ENCODE measurements at regions not wholly inside any gene's neighbourhood (a gene's known extent, or its start where the extent isn't known, plus 50 kb on each side); places are given as distances from the start of the nearest gene placed in this dataset.

DNA sequence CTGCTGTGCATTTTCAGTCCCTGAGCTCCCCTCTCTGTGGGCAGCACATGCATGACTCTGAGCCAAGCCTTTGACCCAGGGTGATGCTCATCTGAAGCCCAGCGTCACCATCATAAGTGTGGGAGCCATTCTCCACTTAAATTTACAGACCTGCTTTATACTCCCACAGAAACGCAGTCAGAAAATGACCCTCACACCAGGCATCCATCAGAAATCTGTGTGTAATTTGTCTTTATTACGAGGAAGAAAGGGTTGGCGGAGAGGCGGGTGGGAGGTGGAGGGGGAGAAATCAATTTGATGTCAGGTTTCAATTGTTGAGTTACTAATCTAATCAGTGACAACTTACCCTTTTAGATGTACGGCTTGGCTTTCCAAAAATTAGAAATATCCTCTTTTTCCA is 353.6 kb downstream of the MAFB start:
- H3K36me3 ChIP-seq (ENCODE audit: control insufficient read depth in 1 of 2, insufficient read depth in 2 of 2, low read length in 1 of 2) = no peaks in the 10 kb centered on the region
- H3K4me1 ChIP-seq (ENCODE audit: control insufficient read depth in 1 of 2, insufficient read depth in 2 of 2, low read length in 2 of 2) = no peaks in the 10 kb centered on the region
- H3K27me3 ChIP-seq (ENCODE audit: control insufficient read depth in 1 of 2, insufficient read depth in 2 of 2, low read length in 1 of 2) = no peaks in the 10 kb centered on the region
- 93% methylated on average over 6 of the region's 6 CpGs for WGBS, 2 donors
- no peak for DNase-seq
- no peak for ATAC-seq (ENCODE audit: low FRiP score)
- no peak overlapping the region for H3K27ac ChIP-seq (ENCODE audit: low read depth in 1 of 2, low read length in 2 of 2)
- intact Hi-C loops (cut with DNase I) = no loop called here
- no peaks in the 10 kb centered on the region for H3K9me3 ChIP-seq (ENCODE audit: control insufficient read depth, low read length)
- H3K4me3 ChIP-seq (ENCODE audit: low read length in 2 of 2) = no peak overlapping the region

DNA sequence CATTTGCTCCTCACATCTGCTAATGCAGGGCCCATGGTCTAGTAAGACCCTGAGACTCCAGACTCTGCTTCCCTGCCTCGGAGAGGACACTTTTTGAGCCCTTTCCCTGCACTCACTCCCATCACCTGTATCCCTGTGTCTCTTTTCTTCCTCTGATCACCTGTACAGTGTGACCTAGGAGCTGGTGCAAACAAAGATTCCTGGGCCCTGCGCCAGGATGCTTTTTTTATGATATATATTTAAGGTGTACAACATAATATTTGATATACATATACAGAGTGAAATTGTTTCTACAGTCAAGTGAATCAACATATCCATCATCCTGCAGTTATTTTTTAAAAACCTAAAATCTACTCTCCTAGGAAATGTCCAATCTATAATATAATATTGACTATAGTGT is 355.4 kb downstream of the MAFB start:
- no peaks in the 10 kb centered on the region for H3K4me1 ChIP-seq (ENCODE audit: control insufficient read depth in 1 of 2, insufficient read depth in 2 of 2, low read length in 2 of 2)
- ATAC-seq (ENCODE audit: low FRiP score) (no peak), DNase-seq (no peak)
- no peaks in the 10 kb centered on the region for H3K36me3 ChIP-seq (ENCODE audit: control insufficient read depth in 1 of 2, insufficient read depth in 2 of 2, low read length in 1 of 2)
- H3K27ac ChIP-seq (ENCODE audit: low read depth in 1 of 2, low read length in 2 of 2) = no peak overlapping the region
- no peaks in the 10 kb centered on the region for H3K9me3 ChIP-seq (ENCODE audit: control insufficient read depth, low read length)
- no peak overlapping the region for H3K4me3 ChIP-seq (ENCODE audit: low read length in 2 of 2)
- no peaks in the 10 kb centered on the region for H3K27me3 ChIP-seq (ENCODE audit: control insufficient read depth in 1 of 2, insufficient read depth in 2 of 2, low read length in 1 of 2)
- intact Hi-C loops (cut with DNase I) = no loop called here
- WGBS, 2 donors = 95% methylated on average over 2 of the region's 2 CpGs

DNA sequence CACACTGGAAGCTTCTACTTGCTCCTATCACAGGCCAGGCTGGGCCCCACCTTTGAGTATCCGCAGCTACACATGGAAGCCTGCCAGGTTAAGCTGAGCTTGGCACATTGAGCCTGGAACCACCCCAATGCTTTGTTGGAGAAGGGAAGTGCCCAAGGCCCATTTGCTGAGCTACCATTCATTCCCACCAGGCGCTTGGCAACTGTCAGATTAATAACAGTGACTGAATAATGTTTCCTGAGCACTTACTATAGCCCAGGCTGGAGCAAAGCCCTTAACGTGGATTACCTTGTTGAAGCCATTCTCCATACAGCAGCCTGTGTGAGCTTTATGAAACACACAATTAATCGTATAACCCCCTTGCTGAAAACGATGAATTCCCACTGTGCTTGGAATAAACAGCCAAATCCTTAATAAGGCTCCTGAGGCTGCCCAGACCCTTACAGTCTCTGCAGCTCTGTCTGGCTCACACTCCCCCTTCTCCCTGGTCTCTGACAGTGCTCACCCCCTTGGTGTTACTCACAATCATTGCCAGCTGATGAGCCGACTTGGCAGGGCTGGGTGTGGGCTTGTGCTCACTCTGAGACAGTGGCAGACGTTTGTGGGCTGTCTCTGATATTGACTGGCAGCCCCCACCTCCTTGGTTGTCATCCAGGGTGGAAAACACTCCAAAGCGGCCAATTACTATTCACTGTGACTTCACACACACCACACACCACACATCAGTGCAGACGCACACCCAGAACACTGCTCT is 357.1 kb downstream of the MAFB start:
- Histone ChIP-seq H3K36me3 (ENCODE audit: control insufficient read depth in 1 of 2, insufficient read depth in 2 of 2, low read length in 1 of 2) (no peaks in the 10 kb centered on the region), H3K9me3 (ENCODE audit: control insufficient read depth, low read length) (no peaks in the 10 kb centered on the region), H3K27ac (ENCODE audit: low read depth in 1 of 2, low read length in 2 of 2) (no peak overlapping the region), H3K4me3 (ENCODE audit: low read length in 2 of 2) (no peak overlapping the region), H3K4me1 (ENCODE audit: control insufficient read depth in 1 of 2, insufficient read depth in 2 of 2, low read length in 2 of 2) (no peaks in the 10 kb centered on the region), H3K27me3 (ENCODE audit: control insufficient read depth in 1 of 2, insufficient read depth in 2 of 2, low read length in 1 of 2) (no peaks in the 10 kb centered on the region)
- peak; percentile 34 for ATAC-seq (ENCODE audit: low FRiP score)
- intact Hi-C loops (cut with DNase I) = no loop called here
- DNase-seq = no peak
- whole genome bisulfite sequencing, 2 donors = 50 to 58% methylated on average over 9 of the region's 9 CpGs

DNA sequence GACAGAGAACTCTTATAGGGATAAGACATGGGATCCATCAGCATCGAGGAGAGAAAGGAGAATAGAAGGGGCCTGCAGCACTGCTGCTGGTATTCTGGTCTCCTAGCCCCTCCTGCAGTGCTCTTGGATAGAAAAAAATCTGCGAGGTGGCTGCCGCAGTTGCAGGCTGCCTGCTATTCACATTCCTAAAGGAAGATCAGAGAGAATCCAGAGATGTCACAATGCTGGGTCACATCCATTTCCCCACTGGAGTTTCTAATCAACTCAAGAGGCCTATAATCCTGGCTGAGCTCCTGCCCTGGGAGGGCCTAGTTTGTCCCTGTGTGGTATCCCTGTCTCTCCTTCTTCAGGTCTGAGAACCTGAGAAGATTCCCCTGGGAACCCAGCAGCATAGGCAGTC is 357.8 kb downstream of the MAFB start:
- DNase-seq (no peak), ATAC-seq (ENCODE audit: low FRiP score) (no peak)
- no peaks in the 10 kb centered on the region for H3K4me1 ChIP-seq (ENCODE audit: control insufficient read depth in 1 of 2, insufficient read depth in 2 of 2, low read length in 2 of 2)
- H3K4me3 ChIP-seq (ENCODE audit: low read length in 2 of 2) = no peak overlapping the region
- H3K27me3 ChIP-seq (ENCODE audit: control insufficient read depth in 1 of 2, insufficient read depth in 2 of 2, low read length in 1 of 2) = no peaks in the 10 kb centered on the region
- no peaks in the 10 kb centered on the region for H3K9me3 ChIP-seq (ENCODE audit: control insufficient read depth, low read length)
- intact Hi-C loops (cut with DNase I) = no loop called here
- H3K36me3 ChIP-seq (ENCODE audit: control insufficient read depth in 1 of 2, insufficient read depth in 2 of 2, low read length in 1 of 2) = no peaks in the 10 kb centered on the region
- 96 to 100% methylated on average over 3 of the region's 3 CpGs for WGBS, 2 donors
- no peak overlapping the region for H3K27ac ChIP-seq (ENCODE audit: low read depth in 1 of 2, low read length in 2 of 2)

DNA sequence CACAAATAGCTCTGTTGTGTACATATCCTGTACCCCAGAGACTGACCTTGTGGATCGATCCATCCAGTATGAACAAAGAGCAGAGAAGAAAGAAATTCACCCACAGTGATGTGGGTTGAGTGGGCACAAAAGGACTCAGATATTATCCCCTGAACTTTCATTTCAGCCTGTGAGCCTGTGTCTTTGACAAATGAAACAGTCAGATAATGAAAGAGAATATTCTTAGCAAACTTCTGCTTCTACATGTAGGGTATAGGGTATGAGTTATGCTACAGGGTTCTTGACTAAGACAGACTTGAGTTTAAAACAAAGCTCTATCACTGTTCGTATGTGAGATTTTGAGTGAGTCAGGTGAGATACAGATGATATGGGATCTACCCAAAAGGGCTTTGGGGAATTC is 359.7 kb downstream of the MAFB start:
- no peak for DNase-seq
- Histone ChIP-seq H3K9me3 (ENCODE audit: control insufficient read depth, low read length) (no peaks in the 10 kb centered on the region), H3K36me3 (ENCODE audit: control insufficient read depth in 1 of 2, insufficient read depth in 2 of 2, low read length in 1 of 2) (no peaks in the 10 kb centered on the region), H3K27me3 (ENCODE audit: control insufficient read depth in 1 of 2, insufficient read depth in 2 of 2, low read length in 1 of 2) (no peaks in the 10 kb centered on the region), H3K27ac (ENCODE audit: low read depth in 1 of 2, low read length in 2 of 2) (no peak overlapping the region), H3K4me1 (ENCODE audit: control insufficient read depth in 1 of 2, insufficient read depth in 2 of 2, low read length in 2 of 2) (no peaks in the 10 kb centered on the region), H3K4me3 (ENCODE audit: low read length in 2 of 2) (no peak overlapping the region)
- WGBS, 2 donors = 86 to 93% methylated on average over 2 of the region's 2 CpGs
- intact Hi-C loops (cut with DNase I) = no loop called here
- ATAC-seq (ENCODE audit: low FRiP score) = no peak

DNA sequence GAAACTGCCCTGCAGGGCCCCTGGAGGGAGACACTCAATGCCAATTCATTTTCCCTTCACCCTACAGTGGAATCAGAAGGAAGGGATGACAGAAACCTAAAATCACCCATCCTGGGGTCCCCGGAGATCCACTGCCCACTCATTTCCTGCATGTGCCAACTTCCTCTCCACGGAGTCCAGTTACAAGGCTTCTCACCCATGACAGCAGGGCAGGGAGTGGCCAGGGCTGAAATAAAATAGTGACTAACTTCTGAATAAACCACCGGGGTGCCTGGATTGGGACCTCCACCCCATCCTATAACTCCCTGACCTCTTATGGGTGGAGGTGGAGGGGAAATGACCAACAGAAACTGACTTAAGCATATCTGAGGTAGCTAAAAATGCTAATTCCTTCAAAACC is 362.3 kb downstream of the MAFB start:
- ATAC-seq (ENCODE audit: low FRiP score) (no peak), DNase-seq (no peak)
- Histone ChIP-seq H3K9me3 (ENCODE audit: control insufficient read depth, low read length) (no peaks in the 10 kb centered on the region), H3K4me3 (ENCODE audit: low read length in 2 of 2) (no peak overlapping the region), H3K27ac (ENCODE audit: low read depth in 1 of 2, low read length in 2 of 2) (no peak overlapping the region), H3K36me3 (ENCODE audit: control insufficient read depth in 1 of 2, insufficient read depth in 2 of 2, low read length in 1 of 2) (no peaks in the 10 kb centered on the region), H3K27me3 (ENCODE audit: control insufficient read depth in 1 of 2, insufficient read depth in 2 of 2, low read length in 1 of 2) (no peaks in the 10 kb centered on the region), H3K4me1 (ENCODE audit: control insufficient read depth in 1 of 2, insufficient read depth in 2 of 2, low read length in 2 of 2) (no peaks in the 10 kb centered on the region)
- intact Hi-C loops (cut with DNase I) = no loop called here
- 40 to 59% methylated on average over 3 of the region's 3 CpGs for WGBS, 2 donors

DNA sequence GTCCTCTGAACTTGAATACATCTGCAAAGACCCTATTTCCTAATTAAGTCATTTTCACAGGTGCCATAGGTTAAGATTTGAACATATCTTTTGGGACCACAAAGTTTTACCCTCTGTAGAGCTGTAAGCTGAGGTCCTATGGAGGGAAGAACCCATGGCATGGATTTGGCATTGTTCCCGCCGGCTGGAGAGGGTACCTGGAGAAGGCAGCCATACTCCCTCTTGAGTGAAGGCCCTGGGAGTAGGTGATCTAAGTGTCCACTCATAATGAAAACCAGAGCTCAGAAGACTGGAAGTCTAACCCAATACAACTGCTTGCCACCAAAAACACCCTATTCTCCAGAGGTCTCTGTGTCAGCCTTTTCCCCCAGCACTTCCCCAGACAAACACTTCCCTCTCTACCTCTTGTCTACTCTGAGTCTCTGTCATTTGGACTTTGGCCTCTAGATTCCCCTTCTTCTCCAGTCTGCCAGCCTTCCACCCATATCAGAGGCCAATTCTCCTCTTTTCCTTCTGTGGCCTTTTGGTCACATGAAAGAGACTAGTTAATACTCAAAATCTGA is 363.9 kb downstream of the MAFB start:
- Histone ChIP-seq H3K4me1 (ENCODE audit: control insufficient read depth in 1 of 2, insufficient read depth in 2 of 2, low read length in 2 of 2) (no peaks in the 10 kb centered on the region), H3K9me3 (ENCODE audit: control insufficient read depth, low read length) (no peaks in the 10 kb centered on the region), H3K36me3 (ENCODE audit: control insufficient read depth in 1 of 2, insufficient read depth in 2 of 2, low read length in 1 of 2) (no peaks in the 10 kb centered on the region), H3K27me3 (ENCODE audit: control insufficient read depth in 1 of 2, insufficient read depth in 2 of 2, low read length in 1 of 2) (no peaks in the 10 kb centered on the region), H3K4me3 (ENCODE audit: low read length in 2 of 2) (no peak overlapping the region), H3K27ac (ENCODE audit: low read depth in 1 of 2, low read length in 2 of 2) (no peak overlapping the region)
- 91 to 96% methylated on average over 2 of the region's 2 CpGs for WGBS, 2 donors
- intact Hi-C loops (cut with DNase I) = no loop called here
- ATAC-seq (ENCODE audit: low FRiP score) (no peak), DNase-seq (no peak)

DNA sequence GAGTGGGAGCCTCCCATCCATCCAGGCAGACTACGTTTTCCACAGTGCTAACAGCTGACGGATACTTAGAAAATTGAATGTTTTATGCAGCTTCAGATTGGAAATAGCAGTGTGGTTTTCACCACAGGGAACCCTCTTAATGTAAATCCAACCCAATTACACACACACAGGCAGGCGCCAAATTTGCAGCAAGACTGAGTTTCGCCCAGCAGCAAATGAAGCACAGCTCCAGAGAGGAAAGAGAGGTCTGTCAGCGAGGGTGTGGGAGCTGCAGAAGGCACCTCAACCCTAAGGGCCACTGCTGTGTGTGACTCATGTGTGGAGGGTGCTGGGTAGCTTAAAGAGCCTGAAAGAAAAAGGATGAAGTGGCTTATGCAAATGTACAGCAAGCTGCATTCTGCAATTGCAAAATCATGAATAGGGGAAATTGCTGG is 365.7 kb downstream of the MAFB start:
- no peaks in the 10 kb centered on the region for H3K36me3 ChIP-seq (ENCODE audit: control insufficient read depth in 1 of 2, insufficient read depth in 2 of 2, low read length in 1 of 2)
- 91 to 93% methylated on average over 5 of the region's 5 CpGs for WGBS, 2 donors
- DNase-seq (no peak), ATAC-seq (ENCODE audit: low FRiP score) (no peak)
- no peaks in the 10 kb centered on the region for H3K4me1 ChIP-seq (ENCODE audit: control insufficient read depth in 1 of 2, insufficient read depth in 2 of 2, low read length in 2 of 2)
- intact Hi-C loops (cut with DNase I) = no loop called here
- no peak overlapping the region for H3K4me3 ChIP-seq (ENCODE audit: low read length in 2 of 2)
- no peaks in the 10 kb centered on the region for H3K27me3 ChIP-seq (ENCODE audit: control insufficient read depth in 1 of 2, insufficient read depth in 2 of 2, low read length in 1 of 2)
- no peaks in the 10 kb centered on the region for H3K9me3 ChIP-seq (ENCODE audit: control insufficient read depth, low read length)
- H3K27ac ChIP-seq (ENCODE audit: low read depth in 1 of 2, low read length in 2 of 2) = no peak overlapping the region

DNA sequence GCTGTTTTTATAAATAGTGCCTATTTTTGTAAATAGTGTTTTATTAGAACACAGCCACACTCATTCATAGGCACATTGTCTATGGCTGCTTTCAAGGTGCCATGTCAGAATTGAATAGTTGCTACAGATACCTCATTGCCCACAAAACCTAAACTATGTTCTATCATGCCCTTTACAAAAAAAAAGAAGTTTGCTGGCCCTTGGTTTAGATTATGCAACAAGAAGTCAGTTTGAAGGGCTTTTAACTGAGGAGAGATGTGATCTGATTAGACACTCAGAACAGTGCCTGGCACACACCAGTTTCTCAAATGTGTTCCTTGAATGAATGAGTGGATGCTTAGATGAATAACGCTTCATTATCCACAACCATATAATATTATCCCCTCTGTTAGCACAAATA is 366.1 kb downstream of the MAFB start:
- no peak overlapping the region for H3K4me3 ChIP-seq (ENCODE audit: low read length in 2 of 2)
- H3K4me1 ChIP-seq (ENCODE audit: control insufficient read depth in 1 of 2, insufficient read depth in 2 of 2, low read length in 2 of 2) = no peaks in the 10 kb centered on the region
- 88 to 94% methylated on average over 1 of the region's 1 CpG for WGBS, 2 donors
- intact Hi-C loops (cut with DNase I) = no loop called here
- ATAC-seq (ENCODE audit: low FRiP score) (no peak), DNase-seq (no peak)
- H3K36me3 ChIP-seq (ENCODE audit: control insufficient read depth in 1 of 2, insufficient read depth in 2 of 2, low read length in 1 of 2) = no peaks in the 10 kb centered on the region
- H3K27ac ChIP-seq (ENCODE audit: low read depth in 1 of 2, low read length in 2 of 2) = no peak overlapping the region
- no peaks in the 10 kb centered on the region for H3K27me3 ChIP-seq (ENCODE audit: control insufficient read depth in 1 of 2, insufficient read depth in 2 of 2, low read length in 1 of 2)
- H3K9me3 ChIP-seq (ENCODE audit: control insufficient read depth, low read length) = no peaks in the 10 kb centered on the region
